ENCODE measurements at regions not wholly inside any gene's neighbourhood (a gene's known extent, or its start where the extent isn't known, plus 50 kb on each side); places are given as distances from the start of the nearest gene placed in this dataset.

DNA sequence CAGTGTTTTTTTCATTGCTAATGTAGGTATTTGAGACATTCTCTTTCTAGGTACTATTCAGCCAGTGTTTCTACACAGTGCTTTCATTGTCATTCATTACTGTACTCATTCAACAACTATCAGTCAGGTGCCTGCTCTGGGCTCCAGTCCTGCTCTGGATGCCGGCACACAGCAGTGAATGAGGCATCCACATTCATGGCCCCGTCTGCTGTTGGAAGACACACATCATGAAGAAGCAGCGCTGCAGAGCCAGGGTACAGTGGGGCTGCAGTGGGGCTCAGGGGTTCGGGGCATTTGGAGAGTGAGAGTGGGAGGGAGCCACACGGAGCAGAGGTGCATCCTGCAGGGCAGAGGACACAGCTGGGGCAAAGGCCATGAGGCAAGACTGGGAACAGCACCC is 737.2 kb upstream of the RAB6C start:
- H3K27me3 ChIP-seq (ENCODE audit: control insufficient read depth in 1 of 2, insufficient read depth in 2 of 2, low read length in 2 of 2) = 0 out of 5 replicates have a peak, but pooled peaks cover 0 to 4% of the 10 kb centered on the region in 2 experiments
- ChIA-PET POLR2A (no interaction called here), CTCF (ENCODE audit: low intra/inter-chr PET ratio, low total read pairs) (no interaction called here)
- whole genome bisulfite sequencing (ENCODE audit: low lambda C conversion rate) = 0% methylated on average over 5 of the region's 5 CpGs
- no TSS peak for BruUV-seq (replicated peaks)
- in situ Hi-C loops (cut with HindIII; ENCODE audit: extremely low pct_ligation_motif_present, low pct_unique_long_range_greater_than_20kb) (no loop called here), intact Hi-C loops (cut with micrococcal nuclease; ENCODE audit: unreplicated experiment) (no loop called here)
- TF ChIP-seq XRCC5 (optimal IDR thresholded peaks at IDR 0.05; ENCODE audit: low read length) = no peak
- TF ChIP-seq ZNF768 (CRISPR knock-in tag; IDR thresholded peaks at IDR 0.05) = no peak
- TF ChIP-seq KDM6A (CRISPR knock-in tag; IDR thresholded peaks at IDR 0.05; ENCODE audit: low read depth) = no peak
- no peak for TF ChIP-seq GTF3A (CRISPR knock-in tag; conservative IDR thresholded peaks at IDR 0.05)
- H3K4me3 ChIP-seq (replicated peaks in 1 of 3; ENCODE audit: insufficient read depth in 1 of 3, low read depth in 2 of 3, low read length in 3 of 3) = no peak overlapping the region
- H3K9me3 ChIP-seq (ENCODE audit: low read length) = no peaks in the 10 kb centered on the region
- no peak overlapping the region for H3K9ac ChIP-seq (ENCODE audit: insufficient read depth, low read depth, low read length)
- H3K27ac ChIP-seq (ENCODE audit: extremely low read length, insufficient read depth, low read length) = no peak overlapping the region
- no peak for ATAC-seq
- H3K36me3 ChIP-seq (replicated peaks in 1 of 2; ENCODE audit: control insufficient read depth in 1 of 2, insufficient read depth in 2 of 2, low read length in 2 of 2) = no peaks in the 10 kb centered on the region
- H2AFZ ChIP-seq (ENCODE audit: low read length) = no peak overlapping the region
- H3K4me1 ChIP-seq (ENCODE audit: insufficient read depth, low read length) = no peaks in the 10 kb centered on the region
- no peak overlapping the region for H3K4me2 ChIP-seq (ENCODE audit: low read depth, low read length)
- no peaks in the 10 kb centered on the region for H3K79me2 ChIP-seq (ENCODE audit: insufficient read depth, low read length)
- FAIRE-seq = no peak
- H4K20me1 ChIP-seq (ENCODE audit: insufficient read depth, low read length) = no peaks in the 10 kb centered on the region
- no peak for DNase-seq (ENCODE audit: low spot score)

DNA sequence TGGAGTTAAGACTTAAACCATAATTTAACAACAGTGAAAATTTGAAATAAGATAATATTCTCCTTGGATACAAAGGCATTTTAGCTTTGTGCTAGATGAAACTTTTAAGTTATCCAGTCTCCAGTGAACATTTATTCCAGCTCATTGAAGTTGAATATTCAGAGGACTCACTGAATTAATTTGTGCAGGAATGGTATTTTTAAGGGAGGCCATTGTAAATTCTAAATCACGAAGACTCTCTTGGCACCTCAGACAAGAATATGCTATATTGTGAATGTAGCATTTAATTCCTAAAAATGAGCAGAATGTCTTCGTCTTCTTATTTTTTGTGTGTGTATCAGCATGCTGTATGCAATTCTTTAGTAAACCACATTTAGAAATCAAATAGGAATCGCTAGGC is 731.7 kb upstream of the RAB6C start:
- no TSS peak for BruUV-seq (replicated peaks)
- no peak for ATAC-seq
- Histone ChIP-seq H2AFZ (ENCODE audit: low read length) (no peak overlapping the region), H3K9me3 (ENCODE audit: low read length) (no peaks in the 10 kb centered on the region), H3K4me2 (ENCODE audit: low read depth, low read length) (no peak overlapping the region), H3K4me3 (replicated peaks in 1 of 3; ENCODE audit: insufficient read depth in 1 of 3, low read depth in 2 of 3, low read length in 3 of 3) (no peak overlapping the region), H3K27ac (ENCODE audit: extremely low read length, insufficient read depth, low read length) (no peak overlapping the region), H3K4me1 (ENCODE audit: insufficient read depth, low read length) (no peaks in the 10 kb centered on the region), H4K20me1 (ENCODE audit: insufficient read depth, low read length) (no peaks in the 10 kb centered on the region), H3K9ac (ENCODE audit: insufficient read depth, low read depth, low read length) (no peak overlapping the region), H3K79me2 (ENCODE audit: insufficient read depth, low read length) (no peaks in the 10 kb centered on the region), H3K27me3 (ENCODE audit: control insufficient read depth in 1 of 2, insufficient read depth in 2 of 2, low read length in 2 of 2) (no peaks in the 10 kb centered on the region), H3K36me3 (replicated peaks in 1 of 2; ENCODE audit: control insufficient read depth in 1 of 2, insufficient read depth in 2 of 2, low read length in 2 of 2) (no peaks in the 10 kb centered on the region)
- ChIA-PET CTCF (ENCODE audit: low intra/inter-chr PET ratio, low total read pairs) (no interaction called here), POLR2A (no interaction called here)
- 37% methylated on average over 3 of the region's 3 CpGs for WGBS (ENCODE audit: low lambda C conversion rate)
- intact Hi-C loops (cut with micrococcal nuclease; ENCODE audit: unreplicated experiment) = no loop called here
- in situ Hi-C loops (cut with HindIII; ENCODE audit: extremely low pct_ligation_motif_present, low pct_unique_long_range_greater_than_20kb) = no loop called here
- no peak for FAIRE-seq
- no peak for DNase-seq (ENCODE audit: low spot score)
- TF ChIP-seq ZNF605 (CRISPR knock-in tag; IDR thresholded peaks at IDR 0.05) = no peak
- no peak for TF ChIP-seq RXRA (CRISPR knock-in tag; IDR thresholded peaks at IDR 0.05)
- no peak for TF ChIP-seq NR2F2 (IDR thresholded peaks at IDR 0.05; ENCODE audit: borderline replicate concordance, low read depth)
- TF ChIP-seq, protein P1, sequence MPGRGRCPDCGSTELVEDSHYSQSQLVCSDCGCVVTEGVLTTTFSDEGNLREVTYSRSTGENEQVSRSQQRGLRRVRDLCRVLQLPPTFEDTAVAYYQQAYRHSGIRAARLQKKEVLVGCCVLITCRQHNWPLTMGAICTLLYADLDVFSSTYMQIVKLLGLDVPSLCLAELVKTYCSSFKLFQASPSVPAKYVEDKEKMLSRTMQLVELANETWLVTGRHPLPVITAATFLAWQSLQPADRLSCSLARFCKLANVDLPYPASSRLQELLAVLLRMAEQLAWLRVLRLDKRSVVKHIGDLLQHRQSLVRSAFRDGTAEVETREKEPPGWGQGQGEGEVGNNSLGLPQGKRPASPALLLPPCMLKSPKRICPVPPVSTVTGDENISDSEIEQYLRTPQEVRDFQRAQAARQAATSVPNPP (CRISPR knock-in tag; IDR thresholded peaks at IDR 0.05) = no peak
- TF ChIP-seq PRMT3 (CRISPR knock-in tag; IDR thresholded peaks at IDR 0.05; ENCODE audit: borderline replicate concordance, low read depth) = no peak
- TF ChIP-seq, protein P2, sequence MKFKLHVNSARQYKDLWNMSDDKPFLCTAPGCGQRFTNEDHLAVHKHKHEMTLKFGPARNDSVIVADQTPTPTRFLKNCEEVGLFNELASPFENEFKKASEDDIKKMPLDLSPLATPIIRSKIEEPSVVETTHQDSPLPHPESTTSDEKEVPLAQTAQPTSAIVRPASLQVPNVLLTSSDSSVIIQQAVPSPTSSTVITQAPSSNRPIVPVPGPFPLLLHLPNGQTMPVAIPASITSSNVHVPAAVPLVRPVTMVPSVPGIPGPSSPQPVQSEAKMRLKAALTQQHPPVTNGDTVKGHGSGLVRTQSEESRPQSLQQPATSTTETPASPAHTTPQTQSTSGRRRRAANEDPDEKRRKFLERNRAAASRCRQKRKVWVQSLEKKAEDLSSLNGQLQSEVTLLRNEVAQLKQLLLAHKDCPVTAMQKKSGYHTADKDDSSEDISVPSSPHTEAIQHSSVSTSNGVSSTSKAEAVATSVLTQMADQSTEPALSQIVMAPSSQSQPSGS (CRISPR knock-in tag; IDR thresholded peaks at IDR 0.05) = no peak
- TF ChIP-seq, protein P3, sequence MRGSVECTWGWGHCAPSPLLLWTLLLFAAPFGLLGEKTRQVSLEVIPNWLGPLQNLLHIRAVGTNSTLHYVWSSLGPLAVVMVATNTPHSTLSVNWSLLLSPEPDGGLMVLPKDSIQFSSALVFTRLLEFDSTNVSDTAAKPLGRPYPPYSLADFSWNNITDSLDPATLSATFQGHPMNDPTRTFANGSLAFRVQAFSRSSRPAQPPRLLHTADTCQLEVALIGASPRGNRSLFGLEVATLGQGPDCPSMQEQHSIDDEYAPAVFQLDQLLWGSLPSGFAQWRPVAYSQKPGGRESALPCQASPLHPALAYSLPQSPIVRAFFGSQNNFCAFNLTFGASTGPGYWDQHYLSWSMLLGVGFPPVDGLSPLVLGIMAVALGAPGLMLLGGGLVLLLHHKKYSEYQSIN (CRISPR knock-in tag; IDR thresholded peaks at IDR 0.05; ENCODE audit: borderline replicate concordance) = no peak
- no peak for TF ChIP-seq DPF2 (CRISPR knock-in tag; IDR thresholded peaks at IDR 0.05; ENCODE audit: borderline replicate concordance, low read depth)
- TF ChIP-seq NFYB (CRISPR knock-in tag; IDR thresholded peaks at IDR 0.05) = no peak
- TF ChIP-seq ZFP90 (CRISPR knock-in tag; IDR thresholded peaks at IDR 0.05; ENCODE audit: borderline replicate concordance) = no peak
